ENCODE measurements at regions not wholly inside any gene's neighbourhood (a gene's known extent, or its start where the extent isn't known, plus 50 kb on each side); places are given as distances from the start of the nearest gene placed in this dataset.

DNA sequence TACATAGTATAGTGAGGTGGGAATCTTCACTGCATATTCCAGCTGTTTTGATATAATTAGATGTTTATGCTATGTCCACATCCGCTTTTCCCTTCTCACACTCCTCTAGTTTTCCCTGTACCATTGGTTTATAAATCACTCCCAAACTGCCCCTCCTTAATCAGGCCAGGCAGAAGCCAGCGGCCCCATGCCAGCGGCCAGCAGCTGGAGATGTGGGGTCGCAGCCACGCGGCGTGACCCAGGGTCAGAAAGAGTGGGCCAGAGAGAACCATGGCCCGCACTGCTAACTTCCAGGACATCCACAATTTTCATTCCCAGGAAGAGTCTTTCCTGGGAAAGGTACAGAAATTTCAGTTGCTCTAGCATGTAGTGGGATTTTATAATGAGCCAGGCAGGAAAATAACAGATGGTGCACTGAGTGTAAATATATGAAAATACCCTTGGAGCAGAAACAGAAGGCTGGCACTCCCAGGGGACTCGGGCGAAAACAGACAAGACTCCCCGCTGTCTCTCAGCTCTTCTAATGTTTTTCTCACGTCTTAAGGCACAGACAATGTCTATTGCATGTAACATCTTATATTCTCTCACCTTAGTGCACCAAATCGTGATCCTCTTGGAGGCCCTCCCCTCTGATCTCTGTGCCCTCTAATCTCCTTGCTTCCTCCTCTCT is 145.9 kb upstream of the ZFP42 start:
- ChIA-PET POLR2A (no interaction called here), CTCF (no interaction called here)
- H3K36me3 ChIP-seq (ENCODE audit: control insufficient read depth in 4 of 4, insufficient read depth in 4 of 4, low read length in 3 of 4) = no peaks in the 10 kb centered on the region
- H3K27me3 ChIP-seq (replicated peaks in 2 of 5; ENCODE audit: control insufficient read depth in 4 of 5, insufficient read depth in 5 of 5, low read length in 4 of 5) = no peaks in the 10 kb centered on the region
- no peak overlapping the region for H3K4me3 ChIP-seq (ENCODE audit: control insufficient read depth in 1 of 7, extremely low read depth in 1 of 7, insufficient read depth in 4 of 7, low read depth in 2 of 7, low read length in 6 of 7)
- H3K4me1 ChIP-seq (ENCODE audit: control extremely low read depth in 1 of 4, control insufficient read depth in 4 of 4, insufficient read depth in 4 of 4, low read length in 3 of 4) = no peaks in the 10 kb centered on the region
- no peak for DNase-seq
- H3K9me3 ChIP-seq (ENCODE audit: control extremely low read depth in 1 of 5, control insufficient read depth in 4 of 5, insufficient read depth in 2 of 5, low read depth in 1 of 5, low read length in 4 of 5) = peaks cover 0 to 2% (median 0%) of the 10 kb centered on the region in 5 experiments
- no peak overlapping the region for H3K27ac ChIP-seq (ENCODE audit: insufficient read depth in 1 of 2, low read depth in 1 of 2, low read length in 2 of 2, poor library complexity in 1 of 2, severe bottlenecking in 2 of 2)
- WGBS (ENCODE audit: insufficient coverage) = 96% methylated on average over 10 of the region's 13 CpGs

DNA sequence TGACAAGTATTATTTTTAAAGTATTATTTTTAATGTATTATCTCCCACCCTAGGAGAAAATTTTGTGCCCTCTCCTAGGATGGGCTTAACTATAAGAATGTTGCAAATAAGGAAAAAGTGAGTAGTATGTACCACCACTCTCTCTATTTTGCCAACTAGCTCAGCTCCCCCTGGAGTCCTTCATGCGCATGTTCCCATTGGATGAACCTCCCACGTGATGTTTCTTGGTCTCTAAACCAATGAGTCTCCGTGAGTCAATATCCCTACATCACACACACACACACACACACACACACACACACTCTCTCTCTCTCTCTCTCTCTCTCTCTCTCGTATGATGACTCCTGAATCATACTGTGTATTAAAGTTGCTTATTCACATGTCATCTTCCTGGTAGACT is 129.7 kb upstream of the ZFP42 start:
- H3K27ac ChIP-seq (ENCODE audit: insufficient read depth in 1 of 2, low read depth in 1 of 2, low read length in 2 of 2, poor library complexity in 1 of 2, severe bottlenecking in 2 of 2) = no peak overlapping the region
- ChIA-PET POLR2A (no interaction called here), CTCF (no interaction called here)
- H3K36me3 ChIP-seq (ENCODE audit: control insufficient read depth in 4 of 4, insufficient read depth in 4 of 4, low read length in 3 of 4) = no peaks in the 10 kb centered on the region
- no peak overlapping the region for H3K4me3 ChIP-seq (ENCODE audit: control insufficient read depth in 1 of 7, extremely low read depth in 1 of 7, insufficient read depth in 4 of 7, low read depth in 2 of 7, low read length in 6 of 7)
- peaks cover 0 to 3% (median 0%) of the 10 kb centered on the region in 5 experiments for H3K9me3 ChIP-seq (ENCODE audit: control extremely low read depth in 1 of 5, control insufficient read depth in 4 of 5, insufficient read depth in 2 of 5, low read depth in 1 of 5, low read length in 4 of 5)
- no peak for DNase-seq
- WGBS (ENCODE audit: insufficient coverage) = no CpG with 5 or more reads among the region's 4 CpGs
- H3K27me3 ChIP-seq (replicated peaks in 2 of 5; ENCODE audit: control insufficient read depth in 4 of 5, insufficient read depth in 5 of 5, low read length in 4 of 5) = no peaks in the 10 kb centered on the region
- no peaks in the 10 kb centered on the region for H3K4me1 ChIP-seq (ENCODE audit: control extremely low read depth in 1 of 4, control insufficient read depth in 4 of 4, insufficient read depth in 4 of 4, low read length in 3 of 4)

DNA sequence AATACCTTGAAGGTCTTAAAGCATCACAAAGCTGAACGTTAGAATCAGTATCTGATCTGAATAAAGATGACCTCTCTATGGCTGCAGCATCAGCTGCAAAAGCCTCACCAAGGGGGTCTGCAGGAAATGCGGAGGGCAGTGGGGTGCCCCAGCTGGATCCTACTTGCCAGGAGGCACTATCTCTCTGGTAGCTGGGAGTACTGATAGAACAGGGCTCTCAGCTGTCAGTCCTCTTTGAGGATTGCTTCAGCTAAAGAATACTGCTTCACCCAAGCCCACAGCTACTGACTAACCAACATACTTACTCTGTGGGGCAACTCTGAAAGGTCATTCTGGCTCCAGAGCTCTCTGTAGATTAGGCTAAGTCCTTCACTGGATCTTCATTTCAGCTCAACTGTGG is 112.5 kb upstream of the ZFP42 start:
- ChIA-PET CTCF (no interaction called here), POLR2A (interaction anchor here (0.6 kb wide), 1 partner anchor 143 kb away, joined by 3 read pairs; no protein-coding TSS in a partner anchor)
- H3K4me3 ChIP-seq (ENCODE audit: control insufficient read depth in 1 of 7, extremely low read depth in 1 of 7, insufficient read depth in 4 of 7, low read depth in 2 of 7, low read length in 6 of 7) = no peak overlapping the region
- no peaks in the 10 kb centered on the region for H3K4me1 ChIP-seq (ENCODE audit: control extremely low read depth in 1 of 4, control insufficient read depth in 4 of 4, insufficient read depth in 4 of 4, low read length in 3 of 4)
- H3K36me3 ChIP-seq (ENCODE audit: control insufficient read depth in 4 of 4, insufficient read depth in 4 of 4, low read length in 3 of 4) = no peaks in the 10 kb centered on the region
- H3K27ac ChIP-seq (ENCODE audit: insufficient read depth in 1 of 2, low read depth in 1 of 2, low read length in 2 of 2, poor library complexity in 1 of 2, severe bottlenecking in 2 of 2) = no peak overlapping the region
- no peaks in the 10 kb centered on the region for H3K9me3 ChIP-seq (ENCODE audit: control extremely low read depth in 1 of 5, control insufficient read depth in 4 of 5, insufficient read depth in 2 of 5, low read depth in 1 of 5, low read length in 4 of 5)
- no peak for DNase-seq
- H3K27me3 ChIP-seq (replicated peaks in 2 of 5; ENCODE audit: control insufficient read depth in 4 of 5, insufficient read depth in 5 of 5, low read length in 4 of 5) = no peaks in the 10 kb centered on the region
- 63% methylated on average over 2 of the region's 2 CpGs for WGBS (ENCODE audit: insufficient coverage)

DNA sequence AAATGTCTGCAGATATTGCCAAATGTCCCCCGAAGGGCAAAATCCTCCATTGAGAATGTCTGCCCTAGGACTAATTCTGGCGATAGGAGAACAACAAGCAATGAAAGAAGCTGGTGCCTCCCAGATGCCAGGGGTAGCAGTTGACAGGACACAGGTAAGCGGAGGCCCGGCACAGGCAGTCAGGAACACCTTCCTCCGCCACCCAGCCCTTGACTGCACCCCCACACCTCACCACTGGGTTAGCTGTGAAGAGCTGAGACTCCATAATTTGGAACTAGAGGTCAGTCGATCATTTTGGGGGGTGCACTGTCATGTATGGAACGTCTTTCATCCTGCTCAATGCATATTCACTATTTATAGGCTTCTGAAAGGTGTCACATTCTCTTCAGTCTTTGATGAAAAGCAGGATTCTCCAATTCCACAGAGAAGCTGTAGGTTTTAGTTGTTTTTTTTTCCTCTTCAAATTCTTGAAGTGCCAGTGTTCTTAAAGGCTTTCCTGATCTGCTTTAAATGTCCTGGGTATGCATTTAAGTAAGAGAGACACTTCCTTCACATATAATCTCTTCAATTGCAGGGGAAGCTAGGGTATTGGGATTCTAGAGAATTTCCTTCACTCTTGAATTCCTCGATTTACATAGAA is 111.6 kb upstream of the ZFP42 start:
- CTCF ChIA-PET = no interaction called here

DNA sequence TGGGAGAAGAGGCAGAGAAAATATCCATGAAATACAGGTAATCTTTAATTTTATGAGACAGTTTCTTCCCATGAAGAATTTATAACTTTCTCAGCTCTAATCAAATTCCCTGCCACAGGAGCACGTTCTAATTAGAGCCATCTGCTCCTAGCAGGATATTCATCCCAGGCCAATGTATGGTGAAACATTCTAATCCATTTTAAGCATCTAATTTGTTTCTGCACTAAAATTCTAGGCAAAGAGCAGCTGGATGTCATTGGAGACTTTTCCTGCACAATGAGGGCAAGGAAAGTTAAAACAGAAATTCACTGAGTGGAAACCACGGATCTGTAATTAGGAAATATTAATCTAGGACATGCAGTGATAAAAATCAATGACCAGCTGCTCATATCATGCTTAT is 107.7 kb upstream of the ZFP42 start:
- CTCF ChIA-PET = no interaction called here
- Histone ChIP-seq H3K36me3 (ENCODE audit: control insufficient read depth in 4 of 4, insufficient read depth in 4 of 4, low read length in 3 of 4) (no peaks in the 10 kb centered on the region), H3K27me3 (replicated peaks in 2 of 5; ENCODE audit: control insufficient read depth in 4 of 5, insufficient read depth in 5 of 5, low read length in 4 of 5) (no peaks in the 10 kb centered on the region), H3K9me3 (ENCODE audit: control extremely low read depth in 1 of 5, control insufficient read depth in 4 of 5, insufficient read depth in 2 of 5, low read depth in 1 of 5, low read length in 4 of 5) (no peaks in the 10 kb centered on the region), H3K4me1 (ENCODE audit: control extremely low read depth in 1 of 4, control insufficient read depth in 4 of 4, insufficient read depth in 4 of 4, low read length in 3 of 4) (no peaks in the 10 kb centered on the region), H3K4me3 (ENCODE audit: control insufficient read depth in 1 of 7, extremely low read depth in 1 of 7, insufficient read depth in 4 of 7, low read depth in 2 of 7, low read length in 6 of 7) (no peak overlapping the region), H3K27ac (ENCODE audit: insufficient read depth in 1 of 2, low read depth in 1 of 2, low read length in 2 of 2, poor library complexity in 1 of 2, severe bottlenecking in 2 of 2) (no peak overlapping the region)
- 80% methylated on average over 1 of the region's 2 CpGs for WGBS (ENCODE audit: insufficient coverage)
- DNase-seq = no peak
- POLR2A ChIA-PET = no interaction called here

More for the DNA sequence above, 111.6 kb upstream of the ZFP42 start:
- Histone ChIP-seq H3K27me3 (replicated peaks in 2 of 5; ENCODE audit: control insufficient read depth in 4 of 5, insufficient read depth in 5 of 5, low read length in 4 of 5) (no peaks in the 10 kb centered on the region), H3K9me3 (ENCODE audit: control extremely low read depth in 1 of 5, control insufficient read depth in 4 of 5, insufficient read depth in 2 of 5, low read depth in 1 of 5, low read length in 4 of 5) (no peaks in the 10 kb centered on the region), H3K4me3 (ENCODE audit: control insufficient read depth in 1 of 7, extremely low read depth in 1 of 7, insufficient read depth in 4 of 7, low read depth in 2 of 7, low read length in 6 of 7) (no peak overlapping the region), H3K27ac (ENCODE audit: insufficient read depth in 1 of 2, low read depth in 1 of 2, low read length in 2 of 2, poor library complexity in 1 of 2, severe bottlenecking in 2 of 2) (no peak overlapping the region), H3K36me3 (ENCODE audit: control insufficient read depth in 4 of 4, insufficient read depth in 4 of 4, low read length in 3 of 4) (no peaks in the 10 kb centered on the region), H3K4me1 (ENCODE audit: control extremely low read depth in 1 of 4, control insufficient read depth in 4 of 4, insufficient read depth in 4 of 4, low read length in 3 of 4) (no peaks in the 10 kb centered on the region)
- 94% methylated on average over 4 of the region's 8 CpGs for WGBS (ENCODE audit: insufficient coverage)
- POLR2A ChIA-PET = interaction anchor here (0.6 kb wide), 1 partner anchor 142 kb away, joined by 3 read pairs; no protein-coding TSS in a partner anchor
- no peak for DNase-seq

DNA sequence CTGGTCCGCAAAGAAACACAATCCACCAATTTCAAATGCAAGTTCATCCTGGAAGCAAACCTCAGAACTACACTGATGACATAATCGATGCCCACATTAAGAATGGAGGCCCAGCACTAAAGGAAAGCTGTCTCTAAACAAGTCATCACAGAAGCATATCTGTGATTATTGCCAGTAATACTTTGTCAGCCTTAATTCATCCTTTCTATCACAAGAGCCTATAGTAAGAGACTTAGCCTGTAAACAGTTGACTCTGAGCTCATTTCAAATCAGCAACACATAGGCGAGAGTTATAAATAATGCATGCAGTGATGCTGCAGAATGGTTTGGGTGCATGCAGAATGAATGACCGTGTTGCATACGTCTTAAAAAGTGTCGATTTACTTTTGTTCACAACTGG is 105.9 kb upstream of the ZFP42 start:
- WGBS (ENCODE audit: insufficient coverage) = 94% methylated on average over 5 of the region's 6 CpGs
- no peaks in the 10 kb centered on the region for H3K4me1 ChIP-seq (ENCODE audit: control extremely low read depth in 1 of 4, control insufficient read depth in 4 of 4, insufficient read depth in 4 of 4, low read length in 3 of 4)
- no peak overlapping the region for H3K4me3 ChIP-seq (ENCODE audit: control insufficient read depth in 1 of 7, extremely low read depth in 1 of 7, insufficient read depth in 4 of 7, low read depth in 2 of 7, low read length in 6 of 7)
- POLR2A ChIA-PET = no interaction called here
- H3K9me3 ChIP-seq (ENCODE audit: control extremely low read depth in 1 of 5, control insufficient read depth in 4 of 5, insufficient read depth in 2 of 5, low read depth in 1 of 5, low read length in 4 of 5) = no peaks in the 10 kb centered on the region
- CTCF ChIA-PET = no interaction called here
- H3K36me3 ChIP-seq (ENCODE audit: control insufficient read depth in 4 of 4, insufficient read depth in 4 of 4, low read length in 3 of 4) = no peaks in the 10 kb centered on the region
- no peak for DNase-seq
- no peak overlapping the region for H3K27ac ChIP-seq (ENCODE audit: insufficient read depth in 1 of 2, low read depth in 1 of 2, low read length in 2 of 2, poor library complexity in 1 of 2, severe bottlenecking in 2 of 2)
- H3K27me3 ChIP-seq (replicated peaks in 2 of 5; ENCODE audit: control insufficient read depth in 4 of 5, insufficient read depth in 5 of 5, low read length in 4 of 5) = no peaks in the 10 kb centered on the region

DNA sequence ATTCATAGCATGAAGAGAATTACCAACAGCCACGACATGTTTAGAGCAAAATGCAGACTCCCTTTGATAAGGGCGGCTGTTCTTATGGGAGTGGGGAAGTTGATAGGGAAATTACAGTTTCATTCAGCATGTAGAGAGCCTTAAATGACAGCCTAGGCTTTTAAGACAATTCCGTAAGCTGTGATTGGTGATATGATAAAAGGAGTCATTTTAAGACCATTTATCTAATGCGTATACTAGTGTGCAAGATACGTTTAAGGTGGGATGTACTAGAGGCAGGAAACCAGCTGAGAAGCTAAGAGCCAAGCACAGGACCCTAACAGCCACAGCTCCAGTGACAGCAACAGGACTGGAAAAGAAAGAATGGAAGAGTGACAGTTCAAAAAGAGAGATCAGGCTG is 102.2 kb upstream of the ZFP42 start:
- no peak for DNase-seq
- WGBS (ENCODE audit: insufficient coverage) = 96% methylated on average over 5 of the region's 5 CpGs

More for the DNA sequence above, 102.2 kb upstream of the ZFP42 start:
- POLR2A ChIA-PET = no interaction called here
- no peaks in the 10 kb centered on the region for H3K36me3 ChIP-seq (ENCODE audit: control insufficient read depth in 4 of 4, insufficient read depth in 4 of 4, low read length in 3 of 4)
- no peak overlapping the region for H3K4me3 ChIP-seq (ENCODE audit: control insufficient read depth in 1 of 7, extremely low read depth in 1 of 7, insufficient read depth in 4 of 7, low read depth in 2 of 7, low read length in 6 of 7)
- H3K9me3 ChIP-seq (ENCODE audit: control extremely low read depth in 1 of 5, control insufficient read depth in 4 of 5, insufficient read depth in 2 of 5, low read depth in 1 of 5, low read length in 4 of 5) = no peaks in the 10 kb centered on the region
- H3K27me3 ChIP-seq (replicated peaks in 2 of 5; ENCODE audit: control insufficient read depth in 4 of 5, insufficient read depth in 5 of 5, low read length in 4 of 5) = no peaks in the 10 kb centered on the region
- CTCF ChIA-PET = no interaction called here
- H3K27ac ChIP-seq (ENCODE audit: insufficient read depth in 1 of 2, low read depth in 1 of 2, low read length in 2 of 2, poor library complexity in 1 of 2, severe bottlenecking in 2 of 2) = no peak overlapping the region
- no peaks in the 10 kb centered on the region for H3K4me1 ChIP-seq (ENCODE audit: control extremely low read depth in 1 of 4, control insufficient read depth in 4 of 4, insufficient read depth in 4 of 4, low read length in 3 of 4)
